Fibroblast of skin of abdomen (primary cell): ENCODE measurements at regions not wholly inside any gene's neighbourhood (a gene's known extent, or its start where the extent isn't known, plus 50 kb on each side); places are given as distances from the start of the nearest gene placed in this dataset.

ENCODE experiments used
- DNase-seq: peaks from one replicate; pipeline ENCODE4 v3.0.0-alpha.2; 2013

DNA sequence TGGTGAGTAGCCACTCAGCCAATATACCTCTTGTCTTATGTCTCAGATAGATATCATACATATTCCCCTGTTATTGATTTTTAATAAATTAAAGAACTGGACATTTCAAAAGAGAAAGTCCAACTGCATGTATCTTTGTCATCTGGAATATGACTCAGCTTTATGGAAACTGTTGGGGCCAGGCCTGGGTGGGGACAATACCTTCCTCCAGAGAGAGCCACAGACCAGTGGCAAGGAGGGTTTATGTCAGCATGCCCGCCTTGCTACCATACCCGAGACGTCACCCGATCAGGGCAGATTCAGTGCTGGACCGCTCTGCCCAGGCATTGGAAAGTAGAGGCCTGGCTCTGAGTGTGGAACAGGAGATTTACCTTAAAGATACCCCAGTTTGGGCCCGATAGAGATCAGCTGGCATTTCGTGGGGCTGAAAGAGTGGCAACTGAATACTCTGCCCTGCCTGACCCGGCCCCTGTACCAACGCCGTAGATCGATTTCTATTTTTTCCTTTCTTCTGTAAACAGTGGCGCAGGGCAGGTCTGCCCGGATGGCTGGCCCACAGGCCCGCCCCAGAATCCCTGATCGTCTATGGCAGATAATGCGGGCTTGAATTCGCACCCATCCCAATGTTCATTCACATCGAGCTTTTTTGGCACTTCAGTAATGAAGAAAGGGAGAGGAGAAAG, 158.6 kb downstream of the SALL1 start:
- no peak for DNase-seq

DNA sequence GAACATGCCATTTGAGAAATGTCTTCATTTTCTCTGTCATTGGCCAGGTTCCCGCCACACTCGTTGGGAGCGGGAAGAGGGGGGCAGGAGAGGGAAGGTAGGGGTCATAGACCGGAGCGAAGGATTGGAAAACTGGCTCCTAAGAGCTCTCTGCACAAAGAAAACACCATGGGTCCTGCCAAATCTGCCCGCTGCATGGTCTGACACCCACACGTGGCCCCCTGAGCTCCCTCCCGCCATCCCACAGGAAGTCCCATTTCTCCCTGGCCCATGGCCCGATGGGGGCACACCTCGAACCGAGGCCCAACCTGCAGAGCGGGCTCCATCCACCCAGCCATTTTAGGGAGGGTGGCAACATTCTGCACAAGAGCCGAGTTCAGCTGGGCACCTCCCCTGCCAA, 159.6 kb downstream of the SALL1 start:
- no peak for DNase-seq

DNA sequence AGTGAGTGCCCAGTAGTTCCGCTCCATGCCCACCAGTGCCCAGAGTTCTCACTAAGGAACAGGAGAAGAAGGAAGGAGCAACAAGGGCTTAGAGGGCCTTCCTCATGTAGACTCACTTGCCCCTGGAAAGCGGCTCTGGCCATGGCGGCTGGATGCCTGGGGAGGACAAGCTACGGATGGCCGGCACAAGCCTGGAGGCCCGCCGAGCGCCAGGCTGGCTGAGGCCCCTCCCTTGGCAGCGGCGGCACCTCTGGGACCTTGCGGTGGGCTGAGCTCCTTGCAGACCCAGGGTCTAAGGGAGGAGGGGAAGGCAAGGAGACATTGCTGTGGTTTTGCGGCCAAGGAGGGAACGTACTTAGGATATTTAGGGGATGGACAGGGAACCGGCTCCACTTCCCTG, 160.1 kb downstream of the SALL1 start:
- no peak for DNase-seq

DNA sequence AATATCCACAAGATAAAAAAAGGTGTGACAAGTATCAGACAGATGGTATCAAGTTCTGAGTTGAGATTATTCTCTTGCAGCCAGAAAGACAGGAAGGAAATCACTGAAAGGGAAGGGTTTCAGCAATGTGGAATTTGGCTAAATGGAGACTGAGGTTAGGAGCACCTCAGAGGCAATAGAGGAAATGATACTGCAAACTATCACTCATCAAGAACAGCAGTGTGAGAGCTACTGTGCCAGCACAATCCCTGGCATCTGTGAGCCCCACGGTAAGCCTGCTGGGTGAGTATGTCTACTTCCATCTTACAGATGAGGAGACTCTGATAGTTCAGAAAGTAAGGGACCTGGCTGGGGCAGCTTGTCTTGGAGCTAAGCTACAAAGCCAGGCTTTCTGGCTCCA, 162.0 kb downstream of the SALL1 start:
- DNase-seq: no peak

DNA sequence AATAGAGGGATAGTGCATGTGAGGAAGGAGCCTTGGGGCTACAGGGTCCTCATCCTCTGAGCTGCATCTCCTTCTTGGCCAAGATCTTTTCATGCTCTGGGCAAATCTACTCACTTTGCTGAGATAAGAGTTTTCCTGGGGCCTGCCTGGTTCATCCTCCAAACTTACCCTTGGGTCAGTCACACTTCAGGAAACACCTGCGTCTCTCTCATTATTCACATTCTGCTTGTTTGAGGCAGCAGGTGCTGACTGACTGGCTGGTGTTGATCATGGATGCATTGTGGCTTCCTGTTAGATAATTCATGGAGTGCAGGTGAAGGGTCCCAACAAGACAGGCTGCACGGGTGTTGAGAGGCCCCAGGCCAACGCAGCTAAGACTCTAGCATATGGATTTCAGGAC, 162.6 kb downstream of the SALL1 start:
- no peak for DNase-seq

DNA sequence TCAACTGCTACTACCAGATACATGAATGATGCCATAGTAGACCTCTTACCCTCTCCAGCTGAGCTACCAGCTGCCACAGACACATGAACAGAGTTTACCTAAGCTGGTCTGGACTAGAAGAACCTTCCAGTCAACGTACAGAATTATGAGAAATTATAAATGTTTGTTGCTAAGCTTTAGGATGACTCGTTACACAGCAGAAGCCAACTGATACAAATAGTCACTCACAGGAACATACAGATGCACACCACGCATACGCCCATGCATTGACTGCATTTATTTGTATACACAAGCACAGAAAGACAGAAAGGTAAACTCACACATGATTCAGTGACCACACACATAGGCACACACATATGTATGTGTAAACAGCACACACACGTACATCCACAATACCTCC, 164.6 kb downstream of the SALL1 start:
- no peak for DNase-seq

DNA sequence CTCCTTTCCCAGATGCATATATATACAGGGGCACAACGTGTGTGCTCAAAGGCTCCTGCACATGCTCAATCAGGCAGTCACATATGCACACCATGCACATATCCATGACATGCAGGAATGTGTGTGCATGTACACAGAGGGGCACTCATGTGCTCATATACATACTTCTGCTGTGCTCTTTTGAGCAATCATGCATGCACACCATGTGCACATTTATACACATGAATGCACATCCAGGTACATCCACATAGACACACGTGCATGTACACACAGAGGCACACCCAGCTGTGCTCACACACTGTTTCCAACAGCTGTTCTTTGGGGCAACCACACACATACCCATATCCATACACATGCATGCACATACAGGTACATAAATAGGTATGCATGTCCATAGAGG, 165.3 kb downstream of the SALL1 start:
- DNase-seq: no peak

DNA sequence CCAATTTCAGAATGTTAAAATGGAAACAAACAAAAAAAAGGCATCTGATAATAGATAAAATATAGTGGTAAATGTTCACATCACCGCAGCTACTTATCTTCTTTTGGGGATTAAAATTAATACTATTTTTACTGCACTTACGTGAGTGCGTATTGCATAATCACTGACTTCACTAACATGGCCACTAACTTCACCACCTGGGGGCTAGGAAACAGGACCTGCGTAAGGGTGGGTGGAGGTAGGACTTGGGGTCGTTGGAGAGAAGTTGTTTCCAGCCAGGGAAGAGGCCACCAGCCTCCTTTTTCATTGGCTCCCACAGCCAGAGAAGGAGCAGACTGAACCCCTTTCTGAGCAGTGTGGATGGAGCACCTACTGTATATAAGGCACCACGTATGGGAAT, 166.4 kb downstream of the SALL1 start:
- DNase-seq: no peak

DNA sequence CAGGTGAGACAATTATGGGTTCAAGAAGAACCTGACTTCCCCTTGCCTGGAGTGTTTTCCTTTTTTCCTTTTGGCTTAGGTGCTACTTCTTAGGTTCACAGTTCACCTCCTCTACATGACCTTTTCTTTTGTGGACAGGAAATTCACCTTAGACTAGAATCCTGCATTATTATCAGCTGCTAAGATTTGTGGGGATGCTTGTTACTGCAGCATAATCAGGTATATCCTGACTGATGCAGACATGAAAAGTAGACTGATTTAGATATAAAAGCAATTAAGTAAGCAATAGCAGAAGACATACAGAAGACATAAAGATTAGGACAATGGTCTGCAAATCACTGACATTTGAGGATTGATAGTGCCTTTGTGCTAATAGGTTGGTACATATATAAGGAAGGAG, 168.3 kb downstream of the SALL1 start:
- DNase-seq: no peak

DNA sequence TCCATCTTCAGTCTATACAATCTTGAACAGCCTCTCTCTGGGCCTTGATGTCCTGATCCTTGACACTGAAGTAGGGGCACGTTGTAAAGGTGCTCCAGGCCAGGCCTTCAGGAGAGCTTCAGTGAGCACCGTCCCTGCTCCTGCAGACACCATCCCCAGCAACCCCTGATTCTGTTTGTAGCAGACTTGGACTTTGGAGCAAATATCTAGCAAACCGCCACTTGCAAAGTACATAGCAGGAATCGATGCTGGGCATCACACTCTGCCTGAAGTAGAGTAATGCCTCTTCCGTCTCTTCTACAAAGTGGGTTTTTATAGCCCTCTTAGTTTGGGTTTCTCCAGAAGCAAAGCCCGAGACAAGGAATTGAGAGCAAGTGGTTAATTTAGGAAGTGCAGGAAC, 169.1 kb downstream of the SALL1 start:
- no peak for DNase-seq

DNA sequence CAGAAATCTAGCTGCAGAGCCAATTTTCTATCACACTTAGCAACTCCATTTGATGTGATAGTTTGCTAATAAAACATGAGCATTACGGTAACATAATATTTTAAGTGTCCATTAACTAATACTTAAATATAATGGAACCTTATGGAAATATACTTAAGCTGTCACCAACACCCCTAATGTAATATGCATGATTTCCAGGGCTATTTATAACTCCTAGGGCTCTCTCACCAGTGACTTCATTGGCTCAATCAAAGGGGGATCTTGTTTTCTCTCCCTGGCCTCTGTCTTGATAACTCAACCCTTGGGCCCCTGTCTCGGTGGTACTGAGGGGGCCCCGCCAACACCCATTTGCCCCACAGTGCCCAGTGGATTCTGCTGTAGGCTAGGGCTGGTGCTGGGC, 170.4 kb downstream of the SALL1 start:
- no peak for DNase-seq

DNA sequence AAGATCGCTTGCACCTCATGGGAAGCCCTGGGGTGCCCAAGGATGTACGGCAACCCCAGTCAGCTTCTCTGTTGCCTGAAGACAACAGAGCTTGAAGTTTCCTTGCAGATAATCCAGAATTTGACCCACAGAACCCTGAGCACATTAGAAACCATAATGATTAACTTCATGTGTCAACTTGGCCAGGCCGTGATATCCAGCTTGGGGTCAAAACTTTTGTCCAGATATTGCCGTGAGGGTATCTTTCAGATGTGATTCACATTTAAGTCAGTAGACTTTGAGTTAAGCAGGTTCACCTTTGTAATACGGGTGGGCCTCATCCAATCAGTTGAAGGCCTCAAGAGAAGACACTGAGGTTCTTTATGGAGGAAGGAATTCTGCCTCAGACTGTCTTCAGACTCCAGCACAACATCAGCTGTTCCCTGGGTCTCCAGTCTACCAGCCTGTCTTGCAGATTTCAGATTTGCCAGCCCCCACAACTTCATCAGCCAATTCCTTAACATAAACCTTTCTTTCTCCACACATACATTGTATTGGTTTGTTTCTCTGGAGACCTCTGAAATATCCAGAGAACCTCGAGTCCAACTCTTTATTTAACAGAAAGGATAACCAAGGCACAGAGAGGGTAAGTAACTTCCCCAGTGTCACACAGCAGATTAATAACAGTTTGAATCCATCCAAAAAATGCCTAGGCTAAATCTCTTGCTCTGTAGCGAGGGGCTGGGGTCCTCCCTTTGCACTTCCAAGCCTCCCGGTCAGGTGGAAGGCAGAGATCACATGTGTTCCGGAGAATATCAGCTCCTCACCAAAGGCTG, 171.1 kb downstream of the SALL1 start:
- DNase-seq: no peak

DNA sequence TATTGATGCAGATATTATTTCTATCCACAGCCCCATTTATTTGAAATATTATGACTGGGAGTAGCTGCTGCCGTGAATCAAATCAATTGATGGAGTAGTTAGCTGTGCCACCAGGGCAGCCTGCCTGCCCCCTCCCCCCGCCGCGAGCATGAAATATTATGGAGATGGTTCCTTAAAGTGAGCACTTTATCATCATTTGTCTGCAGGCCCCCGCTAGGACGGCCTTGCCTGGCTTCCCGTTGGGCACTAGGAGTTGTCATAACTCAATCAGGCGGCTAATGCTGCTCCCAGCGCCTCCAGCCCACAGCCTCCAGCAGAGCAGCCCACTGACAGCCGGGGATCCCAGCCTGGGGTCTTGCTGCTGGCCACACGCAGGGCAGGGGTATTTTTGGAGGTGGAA, 173.9 kb downstream of the SALL1 start:
- no peak for DNase-seq

DNA sequence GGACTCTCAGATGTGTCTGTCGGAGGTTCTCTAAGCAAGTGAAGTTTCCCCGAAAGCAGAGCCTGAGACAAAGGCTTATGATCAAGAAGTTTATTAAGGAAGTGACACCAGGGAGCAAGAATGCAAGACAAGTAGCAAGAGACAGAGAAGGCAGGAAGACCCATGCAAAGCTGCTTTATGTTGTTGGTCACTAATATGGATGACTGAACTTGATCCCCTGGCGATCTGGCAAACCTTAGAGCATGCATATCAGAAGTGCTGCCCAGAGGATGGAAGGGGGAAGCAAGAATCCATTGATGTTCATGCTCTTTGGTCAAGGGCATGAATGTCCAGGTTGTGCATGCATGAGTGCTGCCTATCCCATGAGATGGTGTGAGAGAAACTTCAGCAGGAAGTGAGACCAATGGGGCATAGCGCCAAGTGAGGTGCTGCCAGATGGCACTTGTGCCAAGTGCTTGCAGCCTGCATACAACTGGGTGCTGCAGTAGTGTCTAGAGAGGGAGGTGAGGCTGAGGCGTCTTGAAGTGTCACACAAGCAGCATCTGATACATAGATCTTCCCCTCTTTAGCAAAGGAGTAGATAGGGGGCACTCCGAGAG, 176.5 kb downstream of the SALL1 start:
- no peak for DNase-seq

DNA sequence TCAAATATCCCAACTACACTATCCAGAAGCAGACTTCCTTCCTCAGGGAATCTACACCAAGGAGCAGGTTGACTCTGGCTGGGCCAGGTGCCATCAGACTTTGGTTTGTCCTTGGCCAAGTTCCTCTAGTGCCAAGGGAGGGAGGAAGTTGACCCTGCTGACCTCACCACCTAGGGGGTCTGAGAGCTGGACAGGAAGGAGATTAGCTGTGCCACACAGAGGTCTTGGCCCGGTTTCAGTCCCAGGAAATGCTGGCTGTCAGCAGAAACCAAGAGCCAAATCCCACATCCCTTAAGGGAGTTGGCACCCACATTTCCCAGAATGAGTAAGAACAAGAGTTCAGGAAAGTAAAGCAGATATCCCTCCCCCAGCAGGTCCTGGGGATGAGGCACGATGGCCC, 178.2 kb downstream of the SALL1 start:
- no peak for DNase-seq

DNA sequence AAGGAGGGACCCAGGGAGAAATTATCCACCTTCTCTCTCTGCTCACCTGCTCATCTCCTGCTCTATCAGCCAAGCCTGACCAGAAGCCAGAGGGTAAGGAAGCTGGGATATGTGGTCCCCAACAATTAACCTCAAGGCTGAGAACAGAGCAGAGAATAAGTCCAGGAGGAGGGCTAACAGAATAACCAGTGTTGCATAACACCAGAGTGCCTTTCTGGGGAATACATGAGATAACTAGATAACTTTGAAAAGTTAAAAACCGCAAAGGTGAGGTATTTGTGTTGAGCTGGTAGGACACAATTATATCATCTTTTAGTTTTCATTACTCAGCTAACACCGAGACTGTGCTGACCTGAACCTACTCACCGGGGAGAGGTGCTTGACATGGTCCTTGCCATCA, 180.8 kb downstream of the SALL1 start:
- DNase-seq: no peak

DNA sequence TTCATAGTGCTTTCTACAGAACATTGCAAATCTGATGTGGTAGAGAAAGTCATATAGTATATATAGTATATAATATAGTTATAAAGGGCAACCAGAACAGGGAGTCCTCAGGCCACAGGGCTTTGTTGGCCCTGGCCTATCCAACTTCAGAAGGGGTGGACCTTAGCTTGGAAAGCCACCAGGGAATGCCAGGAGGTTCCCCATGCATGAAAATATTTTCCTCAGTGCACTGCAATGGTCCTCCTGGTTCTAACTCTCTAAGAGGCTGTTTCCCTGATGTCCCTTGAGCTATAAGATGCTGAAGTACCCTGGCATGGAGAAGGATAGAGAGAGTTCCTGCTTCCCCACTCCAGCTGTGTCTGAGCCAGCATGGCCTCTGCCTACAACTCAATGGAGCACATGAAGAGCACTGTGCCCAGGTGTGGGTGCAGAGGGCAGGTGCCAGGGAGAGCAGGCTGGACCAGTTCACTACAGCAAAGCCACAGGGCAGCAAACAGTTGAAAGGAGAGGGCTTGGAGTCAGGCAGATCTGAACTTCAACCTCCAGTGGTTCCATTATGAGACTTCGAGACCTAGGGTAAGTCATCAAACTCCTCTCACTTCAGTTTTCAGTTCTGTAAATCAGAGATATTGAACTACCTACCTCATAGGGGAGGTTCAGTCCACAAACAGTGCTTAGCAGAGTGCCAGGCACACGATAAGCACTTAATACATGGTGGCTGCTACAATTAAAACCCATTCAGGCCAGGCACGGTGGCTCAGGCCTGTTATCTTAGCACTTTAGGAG, 183.1 kb downstream of the SALL1 start:
- DNase-seq: no peak

DNA sequence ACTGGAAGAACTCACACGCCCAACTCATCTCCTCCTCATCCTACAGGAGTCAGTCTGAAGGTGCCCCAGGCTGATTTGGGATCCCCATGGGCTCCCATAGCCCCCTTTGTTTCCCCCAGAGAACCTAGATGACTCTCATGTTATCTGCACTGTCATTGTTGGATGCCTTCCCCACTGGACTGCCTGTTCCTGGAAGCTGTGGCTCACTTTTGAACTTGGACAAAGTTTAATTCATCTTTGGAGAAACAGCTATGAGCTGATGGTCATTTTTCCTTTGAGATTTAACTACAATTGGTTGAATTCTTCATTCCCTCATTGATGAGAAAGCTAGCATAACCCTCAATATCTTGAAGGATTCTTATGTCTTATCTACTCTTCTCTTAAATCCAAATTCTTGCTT, 186.6 kb downstream of the SALL1 start:
- DNase-seq: no peak

DNA sequence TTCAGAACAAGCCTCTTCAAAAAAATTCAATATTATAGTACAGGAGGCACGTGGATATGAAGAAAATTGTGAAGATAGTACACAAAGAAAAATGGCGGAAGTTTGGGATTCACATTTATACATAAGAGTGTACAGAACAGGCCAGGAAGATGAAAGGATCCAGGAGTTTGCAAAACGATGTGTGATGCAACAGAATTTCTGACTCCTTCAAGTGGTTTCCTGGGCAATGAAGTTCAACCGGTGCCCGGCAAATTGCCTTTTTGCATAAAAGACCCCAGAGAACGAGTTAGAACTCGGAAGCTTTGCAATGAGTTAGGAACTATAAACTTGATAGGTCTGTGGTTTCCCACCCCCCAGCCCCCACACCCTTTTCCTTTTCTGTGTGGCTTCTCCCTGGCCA, 189.1 kb downstream of the SALL1 start:
- no peak for DNase-seq

DNA sequence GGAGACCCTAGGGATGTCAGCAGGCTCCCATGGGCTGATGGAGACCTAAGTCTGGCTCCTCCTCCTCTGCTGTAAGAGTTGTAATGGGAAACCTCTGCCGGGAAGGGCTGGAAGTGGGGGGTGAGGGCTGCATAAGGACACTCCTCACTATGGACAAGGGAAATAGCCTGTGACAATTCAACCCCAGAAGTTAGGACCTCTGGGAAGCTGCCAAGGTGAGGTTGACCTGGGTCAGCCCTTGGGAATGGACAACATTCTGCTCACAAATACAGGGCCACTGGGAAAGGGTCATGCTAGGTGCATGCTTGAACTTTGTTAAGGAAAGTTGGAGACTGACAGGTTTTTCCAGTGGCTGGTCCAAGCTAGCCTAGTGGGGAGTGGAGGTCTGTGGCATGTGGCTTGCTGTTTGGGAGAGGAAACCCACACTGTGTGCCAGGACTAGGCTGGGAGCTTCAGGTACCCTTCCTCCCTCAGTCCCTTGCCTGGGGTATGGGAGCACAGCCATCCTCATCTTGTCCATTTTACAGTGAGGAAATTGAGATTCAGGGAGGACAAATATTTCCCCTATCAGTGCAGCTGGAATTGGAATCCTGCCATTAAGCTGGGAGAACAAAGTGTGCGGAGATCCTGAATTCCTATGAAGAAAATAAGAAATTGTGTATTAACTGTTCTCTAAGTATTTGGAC, 190.4 kb downstream of the SALL1 start:
- no peak for DNase-seq

DNA sequence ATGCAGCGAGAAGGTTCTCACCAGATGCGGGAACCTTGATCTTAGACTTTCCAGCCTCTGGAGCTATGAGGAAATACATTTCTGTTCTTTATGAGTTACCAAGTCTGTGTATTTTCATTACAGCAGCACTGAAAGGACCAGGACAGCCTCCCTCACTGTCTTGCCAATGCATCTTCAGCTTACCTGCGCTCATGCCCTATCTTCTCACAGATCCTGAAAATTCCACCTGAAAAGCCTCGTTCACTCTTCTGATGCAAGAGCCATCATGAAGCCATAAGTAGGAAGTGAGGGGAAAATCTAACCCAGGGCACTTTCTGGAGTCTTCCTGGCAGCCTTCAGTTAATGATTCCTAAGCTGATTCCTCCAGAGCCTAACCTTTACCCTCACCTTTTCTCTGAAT, 194.0 kb downstream of the SALL1 start:
- DNase-seq: no peak

DNA sequence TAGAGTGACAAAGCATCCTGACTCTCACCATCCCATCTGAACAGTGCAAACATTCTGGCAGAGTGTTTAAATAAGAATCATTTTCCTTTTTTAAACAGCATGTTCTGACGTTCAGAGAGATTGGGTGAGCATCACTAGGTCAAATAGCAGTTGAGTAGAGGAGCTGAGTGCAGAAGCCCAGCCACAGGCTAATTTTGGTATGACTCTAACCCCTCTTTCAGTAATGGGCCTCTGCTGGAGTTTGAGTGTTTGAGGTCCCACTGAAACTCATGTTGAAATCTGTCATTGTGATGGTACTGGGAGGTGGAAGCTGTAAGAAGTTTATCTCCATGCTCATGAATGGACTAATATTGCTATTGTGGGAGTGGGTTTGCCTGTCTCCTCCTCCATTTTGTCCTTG, 194.4 kb downstream of the SALL1 start:
- no peak for DNase-seq

DNA sequence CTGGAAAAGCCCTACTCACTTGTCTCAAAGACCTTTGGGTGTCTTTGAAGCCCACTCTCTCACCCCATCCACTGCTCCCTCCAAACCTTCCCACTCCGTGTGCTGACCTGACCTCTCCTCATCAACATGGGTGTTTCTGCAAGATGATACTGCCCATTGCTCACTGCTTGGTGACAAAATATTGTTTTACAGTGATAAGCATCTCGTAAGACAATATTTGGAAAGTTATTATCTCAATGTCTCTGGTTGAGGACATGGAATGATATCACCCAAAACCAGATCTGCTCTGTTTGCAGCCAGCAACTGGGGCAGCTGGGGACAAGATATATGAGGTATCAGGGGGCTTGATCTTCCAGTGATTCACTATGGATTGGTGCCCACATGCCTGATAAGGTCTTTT, 195.8 kb downstream of the SALL1 start:
- no peak for DNase-seq
